ENCODE measurements at regions not wholly inside any gene's neighbourhood (a gene's known extent, or its start where the extent isn't known, plus 50 kb on each side); places are given as distances from the start of the nearest gene placed in this dataset.
A peak's percentile ranks its signal among the peaks of the same experiment; 100 is the strongest.

- no peak for DNase-seq
Measured at GRCh38 chr12:115758183-115758582, 519.3 kb downstream of the MED13L start.

GRCh38 chr12:115756804-115757203, 520.7 kb downstream of the MED13L start:
- no peak for DNase-seq

- DNase-seq = no peak
Measured at GRCh38 chr12:115756271-115756670, 521.2 kb downstream of the MED13L start.

- DNase-seq = no peak
Measured at GRCh38 chr12:115755725-115756085, 521.8 kb downstream of the MED13L start.

GRCh38 chr12:115755061-115755724, 522.3 kb downstream of the MED13L start:
- DNase-seq = no peak

- DNase-seq = peak; percentile 63
Measured at GRCh38 chr12:115752913-115753726, 524.4 kb downstream of the MED13L start.

GRCh38 chr12:115752156-115752555, 525.3 kb downstream of the MED13L start:
- no peak for DNase-seq

- no peak for DNase-seq
Measured at GRCh38 chr12:115750340-115750739, 527.2 kb downstream of the MED13L start.

- no peak for DNase-seq
Measured at GRCh38 chr12:115749071-115749841, 528.2 kb downstream of the MED13L start.

- no peak for DNase-seq
Measured at GRCh38 chr12:115740586-115741155, 536.8 kb downstream of the MED13L start.

- DNase-seq = no peak
Measured at GRCh38 chr12:115737895-115738294, 539.6 kb downstream of the MED13L start.

GRCh38 chr12:115736360-115736759, 541.1 kb downstream of the MED13L start:
- DNase-seq = no peak

GRCh38 chr12:115730975-115731541, 546.4 kb downstream of the MED13L start:
- no peak for DNase-seq

GRCh38 chr12:115726691-115727090, 550.8 kb downstream of the MED13L start:
- DNase-seq = no peak

- DNase-seq = no peak
Measured at GRCh38 chr12:115722181-115722580, 555.3 kb downstream of the MED13L start.

GRCh38 chr12:115716551-115716950, 560.9 kb downstream of the MED13L start:
- DNase-seq = no peak

GRCh38 chr12:115712676-115713075, 564.8 kb downstream of the MED13L start:
- no peak for DNase-seq

- DNase-seq = no peak
Measured at GRCh38 chr12:115710104-115710564, 567.4 kb downstream of the MED13L start.

GRCh38 chr12:115709540-115710011, 567.9 kb downstream of the MED13L start:
- no peak for DNase-seq

- DNase-seq = no peak
Measured at GRCh38 chr12:115708801-115709200, 568.7 kb downstream of the MED13L start.

GRCh38 chr12:115700896-115701465, 576.5 kb downstream of the MED13L start:
- DNase-seq = no peak

GRCh38 chr12:115700081-115700480, 577.4 kb downstream of the MED13L start:
- no peak for DNase-seq
